Hepatocyte (in vitro differentiated cells): ENCODE measurements at regions not wholly inside any gene's neighbourhood (a gene's known extent, or its start where the extent isn't known, plus 50 kb on each side); places are given as distances from the start of the nearest gene placed in this dataset.

ENCODE experiments used
- DNase-seq: peaks from one replicate; pipeline ENCODE4 v3.0.0-alpha.2; 2016; ENCODE audit warnings: low spot score
- H2AFZ ChIP-seq: fragments of 200-600 bp; sonication (generic); 2 replicates; pipeline ENCODE4 v1.6.0; 2016; ENCODE audit warnings: antibody characterized with exemption, mild to moderate bottlenecking
- H3K27ac ChIP-seq: fragments of 200-600 bp; sonication (generic); 2 replicates; pipeline ENCODE4 v1.5.1; 2016; ENCODE audit warnings: mild to moderate bottlenecking
- H3K27me3 ChIP-seq: fragments of 200-600 bp; sonication (generic); 2 replicates; pipeline ENCODE4 v1.6.1; 2016
- H3K36me3 ChIP-seq: fragments of 200-600 bp; sonication (generic); replicated peaks from 2 replicates; pipeline ENCODE4 v1.5.1; 2016; ENCODE audit warnings: low read depth; ENCODE audit not compliant: insufficient read depth
- H3K4me1 ChIP-seq: fragments of 200-600 bp; sonication (generic); 2 replicates; pipeline ENCODE4 v1.5.1; 2016; ENCODE audit warnings: mild to moderate bottlenecking, moderate library complexity; ENCODE audit not compliant: insufficient read depth
- H3K4me2 ChIP-seq: fragments of 200-600 bp; sonication (generic); 2 replicates; pipeline ENCODE4 v1.6.0; 2016
- H3K4me3 ChIP-seq: fragments of 200-600 bp; sonication (generic); 2 replicates; pipeline ENCODE4 v1.5.1; 2016; ENCODE audit warnings: mild to moderate bottlenecking
- H3K79me2 ChIP-seq: fragments of 200-600 bp; sonication (generic); 2 replicates; pipeline ENCODE4 v1.6.0; 2017; ENCODE audit warnings: mild to moderate bottlenecking
- H3K9me2 ChIP-seq: fragments of 200-600 bp; sonication (generic); replicated peaks from 2 replicates; pipeline ENCODE4 v1.6.0; 2017; ENCODE audit warnings: mild to moderate bottlenecking; ENCODE audit not compliant: insufficient read depth
- H3K9me3 ChIP-seq: fragments of 200-600 bp; sonication (generic); 2 replicates; pipeline ENCODE4 v1.5.1; 2016; ENCODE audit warnings: low read depth, mild to moderate bottlenecking
- H4K20me1 ChIP-seq: fragments of 200-600 bp; sonication (generic); 2 replicates; pipeline ENCODE4 v1.6.0; 2016; ENCODE audit warnings: mild to moderate bottlenecking; ENCODE audit not compliant: insufficient read depth, poor library complexity, severe bottlenecking
- EZH2 ChIP-seq: fragments of 200-600 bp; sonication (generic); IDR thresholded peaks from 2 replicates; pipeline ENCODE4 v1.6.1; 2016; ENCODE audit warnings: antibody characterized with exemption, mild to moderate bottlenecking, borderline replicate concordance
- EZH2phosphoT487 ChIP-seq: fragments of 200-600 bp; sonication (generic); IDR thresholded peaks from one replicate; pipeline ENCODE4 v1.6.1; 2018; ENCODE audit warnings: antibody characterized with exemption, mild to moderate bottlenecking, low read depth, moderate library complexity; ENCODE audit not compliant: unreplicated experiment, severe bottlenecking
- WGBS: methylation state at CpG from one replicate; pipeline ENCODE4 v1.1.6; 2016; ENCODE audit warnings: low lambda C conversion rate; ENCODE audit errors: missing lambda C conversion rate; 5-methylcytosine and 5-hydroxymethylcytosine counted together
- TF ChIP-seq, protein P1 (sequence below): fragments of 200-600 bp; sonication (generic); IDR thresholded peaks from 2 replicates; pipeline ENCODE4 v1.5.1; 2016; ENCODE audit warnings: antibody characterized with exemption, mild to moderate bottlenecking; ENCODE audit not compliant: poor library complexity

- Histone ChIP-seq H2AFZ (no peak overlapping the region), H3K27me3 (no peaks in the 10 kb centered on the region), H3K79me2 (no peaks in the 10 kb centered on the region), H3K4me1 (no peaks in the 10 kb centered on the region), H3K4me3 (no peak overlapping the region), H3K4me2 (no peak overlapping the region), H3K27ac (no peak overlapping the region), H3K9me3 (no peaks in the 10 kb centered on the region), H3K9me2 (no peaks in the 10 kb centered on the region), H4K20me1 (no peaks in the 10 kb centered on the region), H3K36me3 (no peaks in the 10 kb centered on the region)
- TF ChIP-seq EZH2phosphoT487 (no peak), EZH2 (no peak)
- TF ChIP-seq, protein P1, sequence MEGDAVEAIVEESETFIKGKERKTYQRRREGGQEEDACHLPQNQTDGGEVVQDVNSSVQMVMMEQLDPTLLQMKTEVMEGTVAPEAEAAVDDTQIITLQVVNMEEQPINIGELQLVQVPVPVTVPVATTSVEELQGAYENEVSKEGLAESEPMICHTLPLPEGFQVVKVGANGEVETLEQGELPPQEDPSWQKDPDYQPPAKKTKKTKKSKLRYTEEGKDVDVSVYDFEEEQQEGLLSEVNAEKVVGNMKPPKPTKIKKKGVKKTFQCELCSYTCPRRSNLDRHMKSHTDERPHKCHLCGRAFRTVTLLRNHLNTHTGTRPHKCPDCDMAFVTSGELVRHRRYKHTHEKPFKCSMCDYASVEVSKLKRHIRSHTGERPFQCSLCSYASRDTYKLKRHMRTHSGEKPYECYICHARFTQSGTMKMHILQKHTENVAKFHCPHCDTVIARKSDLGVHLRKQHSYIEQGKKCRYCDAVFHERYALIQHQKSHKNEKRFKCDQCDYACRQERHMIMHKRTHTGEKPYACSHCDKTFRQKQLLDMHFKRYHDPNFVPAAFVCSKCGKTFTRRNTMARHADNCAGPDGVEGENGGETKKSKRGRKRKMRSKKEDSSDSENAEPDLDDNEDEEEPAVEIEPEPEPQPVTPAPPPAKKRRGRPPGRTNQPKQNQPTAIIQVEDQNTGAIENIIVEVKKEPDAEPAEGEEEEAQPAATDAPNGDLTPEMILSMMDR, result no peak
- DNase-seq, result no peak
- 50% methylated on average over 2 of the region's 2 CpGs for WGBS
Observed at GRCh38 chr10:27599546-27599945, 95.4 kb downstream of the RAB18 start.

DNA sequence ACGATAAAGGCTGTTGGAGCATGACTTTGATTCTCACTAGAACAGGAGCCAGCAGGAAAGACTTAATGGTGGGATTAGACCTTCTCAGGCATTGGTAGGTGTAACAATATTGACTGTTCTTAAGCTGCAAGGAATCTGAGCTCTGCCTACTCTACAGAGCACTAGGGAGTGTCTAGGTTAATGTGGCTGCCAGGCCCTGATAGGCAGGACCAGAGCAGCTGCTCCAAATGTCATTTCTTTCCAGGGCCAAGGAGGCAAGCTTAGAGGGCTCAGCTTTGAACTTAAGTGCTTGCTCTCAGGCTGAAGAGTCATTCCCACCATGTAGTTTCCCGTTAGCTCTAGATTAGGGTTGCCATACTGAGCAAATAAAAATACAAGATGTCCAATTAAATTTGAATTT is 96.8 kb downstream of the RAB18 start:
- no peak overlapping the region for H3K27ac ChIP-seq
- 88% methylated on average over 2 of the region's 2 CpGs for WGBS
- H2AFZ ChIP-seq, result no peak overlapping the region
- H3K9me3 ChIP-seq, result no peaks in the 10 kb centered on the region
- H3K4me3 ChIP-seq, result no peak overlapping the region
- no peaks in the 10 kb centered on the region for H3K9me2 ChIP-seq
- H3K27me3 ChIP-seq, result no peaks in the 10 kb centered on the region
- H3K36me3 ChIP-seq, result no peaks in the 10 kb centered on the region
- TF ChIP-seq EZH2, result no peak
- TF ChIP-seq, protein P1, result no peak
- no peak for DNase-seq
- no peaks in the 10 kb centered on the region for H4K20me1 ChIP-seq
- no peak overlapping the region for H3K4me2 ChIP-seq
- no peaks in the 10 kb centered on the region for H3K79me2 ChIP-seq
- H3K4me1 ChIP-seq, result no peaks in the 10 kb centered on the region

DNA sequence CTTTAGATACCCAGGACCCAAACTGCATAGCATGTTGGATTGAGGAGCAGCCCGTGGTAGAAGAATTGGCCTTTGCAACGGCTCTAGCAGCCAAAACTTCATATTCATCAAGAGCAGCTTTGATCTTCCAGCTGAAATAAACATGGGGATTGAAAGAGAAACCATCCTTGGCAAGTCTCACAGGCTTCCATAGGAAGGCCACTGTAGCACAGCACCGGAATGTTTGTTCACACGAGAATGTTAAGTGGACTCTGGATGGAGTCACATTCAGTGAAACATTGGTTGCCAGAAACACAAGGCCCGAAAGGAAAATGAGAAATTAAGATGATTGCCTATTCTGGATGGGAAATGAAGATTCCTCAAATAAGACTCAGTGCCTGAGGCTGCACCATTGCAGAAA is 97.4 kb downstream of the RAB18 start:
- Histone ChIP-seq H3K27me3 (no peaks in the 10 kb centered on the region), H3K27ac (no peak overlapping the region), H3K4me3 (no peak overlapping the region), H3K4me2 (no peak overlapping the region), H2AFZ (no peak overlapping the region), H3K36me3 (no peaks in the 10 kb centered on the region), H3K4me1 (no peaks in the 10 kb centered on the region), H4K20me1 (no peaks in the 10 kb centered on the region), H3K79me2 (no peaks in the 10 kb centered on the region), H3K9me3 (no peaks in the 10 kb centered on the region), H3K9me2 (no peaks in the 10 kb centered on the region)
- TF ChIP-seq, protein P1, result no peak
- TF ChIP-seq EZH2phosphoT487, result no peak
- no peak for DNase-seq
- 77% methylated on average over 5 of the region's 5 CpGs for WGBS

DNA sequence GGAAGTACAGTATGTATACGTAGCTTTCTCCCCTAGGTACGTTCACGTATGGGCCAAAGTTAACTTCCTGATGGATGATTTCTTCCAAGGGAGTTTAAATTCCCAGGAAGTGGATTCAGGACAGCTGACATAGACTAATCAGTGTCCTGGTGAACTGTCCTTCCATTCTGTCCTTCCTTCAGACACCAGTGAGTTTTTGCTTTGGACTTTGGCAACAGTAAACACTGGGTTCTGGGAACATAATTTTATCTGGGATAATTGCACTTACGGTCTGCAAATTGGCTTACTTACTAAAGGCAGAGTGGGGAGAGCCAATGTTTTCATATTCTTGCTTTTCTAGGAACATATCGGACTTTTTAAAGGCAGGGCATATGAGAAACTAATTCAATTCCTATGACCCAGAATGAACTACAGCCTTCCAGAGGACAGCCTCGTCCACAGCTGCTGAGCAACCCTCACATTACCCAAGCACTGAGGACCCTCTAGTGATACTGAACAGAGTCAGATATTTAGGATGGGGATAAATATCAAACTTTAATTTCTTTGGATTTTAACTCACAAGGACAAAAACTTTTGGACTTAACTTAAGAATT is 97.9 kb downstream of the RAB18 start:
- no peak overlapping the region for H2AFZ ChIP-seq
- no peaks in the 10 kb centered on the region for H4K20me1 ChIP-seq
- H3K79me2 ChIP-seq, result no peaks in the 10 kb centered on the region
- H3K27ac ChIP-seq, result no peak overlapping the region
- WGBS, result 71% methylated on average over 6 of the region's 6 CpGs
- H3K4me1 ChIP-seq, result no peaks in the 10 kb centered on the region
- H3K4me2 ChIP-seq, result no peak overlapping the region
- DNase-seq, result no peak
- H3K9me3 ChIP-seq, result no peaks in the 10 kb centered on the region
- no peaks in the 10 kb centered on the region for H3K27me3 ChIP-seq
- no peaks in the 10 kb centered on the region for H3K9me2 ChIP-seq
- no peak for TF ChIP-seq EZH2
- TF ChIP-seq EZH2phosphoT487, result no peak
- TF ChIP-seq, protein P1, result no peak
- H3K36me3 ChIP-seq, result no peaks in the 10 kb centered on the region
- H3K4me3 ChIP-seq, result no peak overlapping the region
